Stimulated activated CD8-positive, alpha-beta memory T cell treated with anti-CD3 and anti-CD28 coated beads, Interleukin-4, amount 100 ng/mL, for 1 hour (primary cell): ENCODE measurements at regions not wholly inside any gene's neighbourhood (a gene's known extent, or its start where the extent isn't known, plus 50 kb on each side); places are given as distances from the start of the nearest gene placed in this dataset.

Experiments used
- DNase-seq, 2 donors: peaks; one replicate each; pipeline ENCODE4 v3.0.0-alpha.2; 2020; ENCODE audit warnings: low read depth in 2 of 2, low spot score in 1 of 2

GRCh38 chr4:179747218-179747910 is 2305.1 kb upstream of the AGA start:
- DNase-seq = no peak

- DNase-seq = no peak
Measured at GRCh38 chr4:179748837-179749236, 2306.6 kb upstream of the AGA start.

GRCh38 chr4:179750374-179750773 is 2308.1 kb upstream of the AGA start:
- DNase-seq = no peak

- no peak for DNase-seq
Measured at GRCh38 chr4:179751669-179752068, 2309.4 kb upstream of the AGA start.

- no peak for DNase-seq
Measured at GRCh38 chr4:179755322-179755721, 2313.1 kb upstream of the AGA start.

- no peak for DNase-seq
Measured at GRCh38 chr4:179757641-179758040, 2315.4 kb upstream of the AGA start.

GRCh38 chr4:179762840-179763239 is 2320.6 kb upstream of the AGA start:
- DNase-seq = no peak

- no peak for DNase-seq
Measured at GRCh38 chr4:179766938-179767337, 2324.7 kb upstream of the AGA start.

GRCh38 chr4:179768996-179769395 is 2326.8 kb upstream of the AGA start:
- no peak for DNase-seq

GRCh38 chr4:179797738-179798137 is 2355.5 kb upstream of the AGA start:
- no peak for DNase-seq

- DNase-seq = no peak
Measured at GRCh38 chr4:179803857-179804256, 2361.6 kb upstream of the AGA start.

GRCh38 chr4:179804440-179804839 is 2362.2 kb upstream of the AGA start:
- no peak for DNase-seq

- DNase-seq = no peak
Measured at GRCh38 chr4:179817317-179817716, 2375.1 kb upstream of the AGA start.

GRCh38 chr4:179823342-179823741 is 2381.1 kb upstream of the AGA start:
- DNase-seq = no peak

GRCh38 chr4:179831274-179831673 is 2389.0 kb upstream of the AGA start:
- DNase-seq = no peak

GRCh38 chr4:179836179-179837075 is 2394.2 kb upstream of the AGA start:
- no peak for DNase-seq

GRCh38 chr4:179843370-179843769 is 2399.8 kb upstream of the TENM3 start:
- DNase-seq = no peak

GRCh38 chr4:179855469-179855868 is 2387.7 kb upstream of the TENM3 start:
- DNase-seq = no peak

- no peak for DNase-seq
Measured at GRCh38 chr4:179858221-179858620, 2385.0 kb upstream of the TENM3 start.

- no peak for DNase-seq
Measured at GRCh38 chr4:179867300-179867878, 2375.8 kb upstream of the TENM3 start.

- no peak for DNase-seq
Measured at GRCh38 chr4:179871726-179872125, 2371.5 kb upstream of the TENM3 start.

GRCh38 chr4:179872755-179873154 is 2370.4 kb upstream of the TENM3 start:
- no peak for DNase-seq
